ENCODE measurements at regions not wholly inside any gene's neighbourhood (a gene's known extent, or its start where the extent isn't known, plus 50 kb on each side); places are given as distances from the start of the nearest gene placed in this dataset.
"Not testable (repeated sequence)": the region's sequence is repeated elsewhere in the genome, so short reads cannot be mapped to it uniquely, and the experiment has no call there.

GRCh38 chr11:7143908-7144307 lies 55.1 kb downstream of the RBMXL2 start:
- DNase-seq (ENCODE audit: low spot score) = peak; percentile 84

GRCh38 chr11:7150104-7150503 lies 61.3 kb downstream of the RBMXL2 start:
- not testable (repeated sequence) for DNase-seq (ENCODE audit: low spot score)

DNA sequence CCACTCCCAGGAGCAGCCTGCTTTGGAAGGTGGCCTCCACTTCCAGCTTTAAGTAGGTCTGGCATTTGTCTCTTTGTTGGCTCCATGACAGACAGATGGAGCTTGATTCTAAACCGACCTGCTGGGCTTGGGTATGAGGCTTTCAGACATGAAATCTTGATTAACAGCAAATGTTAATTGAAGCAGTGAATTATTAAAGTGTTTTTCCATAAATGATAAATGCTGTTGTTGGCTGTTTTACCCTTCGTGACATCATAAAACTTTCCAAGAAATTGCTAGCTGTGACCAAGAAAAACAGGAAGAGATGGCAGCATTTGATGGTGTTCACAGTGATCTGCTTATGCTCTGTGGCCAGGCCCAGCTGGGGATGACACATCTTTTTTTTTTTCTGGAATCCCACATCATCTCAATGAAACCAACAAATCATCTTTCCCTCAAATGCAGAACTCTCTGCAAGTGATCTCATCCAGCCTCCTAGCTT lies 66.1 kb downstream of the RBMXL2 start:
- DNase-seq (ENCODE audit: low spot score) = no peak

- no peak for DNase-seq (ENCODE audit: low spot score)
Observed at GRCh38 chr11:7160814-7161489, 72.2 kb downstream of the RBMXL2 start.

DNA sequence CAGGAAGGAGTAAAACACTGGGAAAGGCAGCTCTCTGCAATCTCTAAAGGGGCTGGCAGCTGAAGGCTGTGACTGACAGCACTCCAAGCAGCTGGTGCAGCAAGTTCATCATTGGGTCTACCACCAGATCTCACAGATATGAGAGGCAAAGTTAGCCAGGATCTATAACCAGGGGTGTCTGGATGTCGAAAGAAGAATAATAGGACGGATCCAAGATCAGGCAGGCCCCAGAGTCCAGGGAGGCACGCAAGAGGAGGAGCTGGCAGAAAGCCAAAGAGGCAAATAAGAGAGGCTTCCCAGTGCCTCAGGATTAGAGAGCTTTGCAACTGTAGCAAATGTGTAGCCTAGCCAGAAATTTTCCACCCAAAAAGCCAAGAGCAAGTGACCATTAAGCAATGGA lies 77.1 kb downstream of the RBMXL2 start:
- DNase-seq (ENCODE audit: low spot score) = no peak

DNA sequence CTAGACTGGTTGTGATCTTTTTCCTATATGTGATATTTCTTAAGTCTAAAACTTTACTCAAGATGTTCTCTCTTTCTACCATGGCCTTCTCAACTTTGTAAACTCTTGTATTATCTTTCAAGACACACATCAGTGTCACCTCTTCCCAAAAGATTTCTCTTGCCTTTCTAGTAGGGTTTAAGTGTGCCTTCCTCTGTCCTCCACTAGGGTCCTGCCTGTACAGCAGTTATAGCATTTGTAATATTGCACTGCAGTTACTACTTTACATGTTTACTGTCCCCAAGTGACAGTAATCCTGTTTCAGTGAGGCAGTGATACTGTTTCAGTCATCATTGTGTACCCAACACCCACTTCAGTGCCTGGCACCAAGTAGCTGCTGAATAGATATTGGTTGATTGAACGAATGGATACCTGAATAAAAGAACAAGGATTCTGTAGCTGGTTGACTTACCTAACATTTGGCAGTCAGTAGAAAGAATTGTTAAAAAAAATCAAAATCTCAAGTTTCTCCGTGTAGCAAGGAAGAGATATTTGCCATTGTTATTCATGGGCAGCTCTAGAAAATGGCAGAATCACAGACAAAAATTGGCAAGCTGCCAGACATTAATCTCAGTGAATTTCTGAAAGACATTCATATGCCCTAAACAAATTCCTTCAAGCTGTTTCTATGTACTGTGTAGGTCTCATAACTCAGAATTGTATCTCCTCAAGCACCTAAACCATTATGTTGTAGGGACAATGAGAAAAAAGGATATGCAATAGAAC lies 79.4 kb downstream of the RBMXL2 start:
- no peak for DNase-seq (ENCODE audit: low spot score)

DNA sequence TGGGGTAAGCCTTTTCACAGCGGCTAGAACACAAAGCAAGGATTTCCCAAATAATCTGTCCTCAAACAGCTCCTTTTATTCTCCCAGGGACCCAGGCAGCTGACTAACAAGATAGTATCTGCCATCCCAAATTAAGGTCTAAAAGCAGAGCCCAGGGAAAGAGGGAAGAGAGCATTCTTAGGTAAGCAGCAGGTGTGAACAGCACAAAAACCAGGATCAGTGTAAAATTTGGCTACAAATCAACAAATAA lies 79.9 kb downstream of the RBMXL2 start:
- DNase-seq (ENCODE audit: low spot score) = no peak

- no peak for DNase-seq (ENCODE audit: low spot score)
Observed at GRCh38 chr11:7170431-7170830, 81.3 kb upstream of the SYT9 start.

- no peak for DNase-seq (ENCODE audit: low spot score)
Observed at GRCh38 chr11:7175007-7175406, 76.7 kb upstream of the SYT9 start.

DNA sequence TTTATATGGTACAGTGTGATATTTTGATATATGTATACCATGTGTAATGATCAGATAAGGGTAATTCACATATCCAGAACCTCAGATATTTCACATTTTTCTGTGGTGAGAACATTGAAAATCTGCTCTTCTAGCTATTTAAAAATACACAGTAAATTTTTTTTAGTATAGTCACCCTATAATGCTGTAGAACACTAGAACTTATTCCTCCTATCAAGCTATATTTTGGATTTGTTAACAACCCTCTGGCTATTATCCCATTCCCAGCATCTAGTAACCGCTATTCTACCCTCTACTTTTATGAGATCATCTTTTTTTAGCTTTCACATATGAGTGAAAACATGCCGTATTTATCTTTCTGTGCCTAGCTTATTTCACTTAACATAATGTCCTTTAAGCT lies 65.5 kb upstream of the SYT9 start:
- DNase-seq (ENCODE audit: low spot score) = no peak

DNA sequence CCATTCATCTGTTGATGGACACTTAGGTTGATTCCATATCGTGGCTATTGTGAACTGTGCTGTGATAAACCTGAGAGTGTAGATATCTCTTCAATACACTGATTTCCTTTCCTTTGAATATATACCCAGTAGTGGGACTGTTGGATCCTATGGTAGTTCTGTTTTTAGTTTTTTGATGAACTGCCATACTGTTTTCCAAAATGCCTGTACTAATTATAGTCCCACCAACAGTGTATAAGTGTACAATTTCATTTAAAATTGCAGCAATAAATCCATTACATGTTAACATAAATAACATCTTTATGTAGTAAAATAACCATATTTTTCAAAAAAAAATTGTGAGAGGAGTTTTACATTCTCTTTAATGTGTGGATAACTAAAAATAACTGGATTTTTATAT lies 65.0 kb upstream of the SYT9 start:
- DNase-seq (ENCODE audit: low spot score) = no peak

DNA sequence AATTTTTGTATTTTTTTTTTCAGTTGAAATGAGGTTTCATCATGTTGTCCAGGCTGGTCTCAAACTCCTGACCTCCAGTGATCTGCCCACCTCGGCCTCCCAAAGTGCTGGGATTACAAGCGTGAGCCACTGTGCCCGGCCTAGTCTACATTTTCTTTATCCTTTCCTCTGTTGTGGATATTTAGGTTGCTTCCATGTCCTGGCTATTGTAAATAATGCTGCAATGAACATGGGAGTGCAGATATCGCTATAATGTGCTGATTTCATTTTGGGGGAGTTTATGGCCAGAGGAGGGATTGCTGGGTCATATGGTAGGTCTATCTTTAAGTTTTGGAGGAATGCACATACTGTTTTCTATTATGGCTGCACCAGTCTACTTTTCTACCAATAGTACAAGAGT lies 58.9 kb upstream of the SYT9 start:
- DNase-seq (ENCODE audit: low spot score) = not testable (repeated sequence)

GRCh38 chr11:7196396-7197146 lies 55.1 kb upstream of the SYT9 start:
- DNase-seq (ENCODE audit: low spot score) = no peak

DNA sequence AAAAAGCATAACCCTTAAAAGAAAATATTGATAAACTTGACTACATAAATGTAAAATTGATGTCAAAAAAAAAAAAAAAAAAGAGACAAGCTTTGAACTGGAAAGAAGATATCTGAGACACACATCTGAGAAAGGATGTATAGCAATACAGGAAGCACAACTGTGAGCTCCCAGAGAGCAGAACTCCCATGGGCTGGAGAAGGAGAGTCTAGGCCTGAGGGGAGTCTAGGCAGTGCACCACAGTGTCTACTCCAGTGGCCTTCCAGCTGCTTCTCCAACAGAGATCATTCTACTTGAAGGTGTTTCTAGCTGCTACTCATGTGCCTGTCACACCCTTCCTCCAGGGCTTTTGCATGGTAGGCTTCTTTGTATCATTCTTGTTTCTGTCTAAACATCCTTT lies 54.2 kb upstream of the SYT9 start:
- DNase-seq (ENCODE audit: low spot score) = no peak
